HAP-1 (cell line): ENCODE measurements at regions not wholly inside any gene's neighbourhood (a gene's known extent, or its start where the extent isn't known, plus 50 kb on each side); places are given as distances from the start of the nearest gene placed in this dataset.

Experiments used
- DNase-seq, 2 experiments: peaks; one replicate each; pipeline ENCODE4 v3.0.0-alpha.2; 2016 to 2020; ENCODE audit warnings: low spot score in 2 of 2
- H3K27me3 ChIP-seq: fragments of 250-450 bp; sonication (Bioruptor Pico); 2 replicates; pipeline ENCODE4 v1.5.1; 2020; ENCODE audit warnings: low read depth, mild to moderate bottlenecking, moderate library complexity
- H3K36me3 ChIP-seq: fragments of 250-450 bp; sonication (Bioruptor Pico); replicated peaks from 2 replicates; pipeline ENCODE4 v1.5.1; 2020; ENCODE audit warnings: mild to moderate bottlenecking
- H3K4me1 ChIP-seq: fragments of 250-450 bp; sonication (Bioruptor Pico); 2 replicates; pipeline ENCODE4 v1.5.1; 2020; ENCODE audit warnings: mild to moderate bottlenecking
- H3K4me3 ChIP-seq: fragments of 250-450 bp; sonication (Bioruptor Pico); 2 replicates; pipeline ENCODE4 v1.5.1; 2020; ENCODE audit warnings: mild to moderate bottlenecking, moderate library complexity
- H3K9me3 ChIP-seq: fragments of 250-450 bp; sonication (Bioruptor Pico); 2 replicates; pipeline ENCODE4 v1.5.1; 2020; ENCODE audit warnings: mild to moderate bottlenecking, moderate library complexity
- in situ Hi-C: fragments of 300-500 bp; cut with MboI; formaldehyde crosslinking; loops from 3 replicates; pipeline ENCODE4 v1.14.3; 2020; ENCODE audit warnings: low sequenced_read_pairs, inconsistent platforms, mixed read lengths

DNA sequence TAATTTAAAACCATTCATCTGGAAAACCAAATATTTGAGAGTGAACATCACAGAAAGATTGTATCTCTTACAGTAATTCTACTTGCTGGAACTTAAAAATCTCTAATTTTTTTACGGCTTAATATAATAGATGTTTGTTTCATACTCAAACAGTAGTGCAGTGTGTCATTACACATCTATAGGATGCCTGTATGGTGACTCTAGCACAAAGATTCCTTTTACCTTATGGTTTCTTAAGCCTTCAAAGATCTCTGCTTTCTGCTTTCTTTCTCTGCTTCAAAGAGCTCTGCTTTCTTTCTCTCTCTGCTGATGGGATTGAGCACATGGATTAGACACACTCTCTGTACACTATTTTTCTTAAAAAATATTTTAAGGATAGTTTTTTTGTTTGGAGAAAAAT lies 374.0 kb upstream of the CDH9 start:
- Histone ChIP-seq H3K4me3 (no peak overlapping the region), H3K9me3 (no peaks in the 10 kb centered on the region), H3K27me3 (no peaks in the 10 kb centered on the region)

DNA sequence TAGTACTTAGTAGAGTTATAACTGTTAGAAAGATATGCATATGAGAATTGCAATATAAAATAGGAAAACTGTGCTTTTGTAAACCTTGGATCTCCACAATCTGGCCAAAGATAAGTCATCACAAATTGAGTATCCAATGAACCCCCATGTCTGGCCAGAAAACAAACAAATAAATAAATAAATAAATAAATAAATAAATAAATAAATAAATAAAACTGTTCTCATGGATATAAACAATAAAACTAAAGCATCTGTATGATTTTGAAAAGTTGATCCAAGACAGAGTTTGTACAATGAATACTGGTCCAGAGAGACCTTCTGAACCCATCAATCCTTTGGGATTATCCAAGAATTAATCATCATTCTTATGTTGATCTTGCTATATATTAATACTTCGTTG lies 367.6 kb upstream of the CDH9 start:
- Histone ChIP-seq H3K36me3 (no peaks in the 10 kb centered on the region), H3K27me3 (no peaks in the 10 kb centered on the region), H3K9me3 (no peaks in the 10 kb centered on the region), H3K4me1 (no peaks in the 10 kb centered on the region; the same call in 1 of the 2 replicates), H3K4me3 (no peak overlapping the region)
- in situ Hi-C loops, result no loop called here
- DNase-seq, result no peak

More for the DNA sequence above, 374.0 kb upstream of the CDH9 start:
- in situ Hi-C loops, result no loop called here
- H3K36me3 ChIP-seq, result no peaks in the 10 kb centered on the region
- H3K4me1 ChIP-seq, result no peaks in the 10 kb centered on the region
- DNase-seq, result no peak

DNA sequence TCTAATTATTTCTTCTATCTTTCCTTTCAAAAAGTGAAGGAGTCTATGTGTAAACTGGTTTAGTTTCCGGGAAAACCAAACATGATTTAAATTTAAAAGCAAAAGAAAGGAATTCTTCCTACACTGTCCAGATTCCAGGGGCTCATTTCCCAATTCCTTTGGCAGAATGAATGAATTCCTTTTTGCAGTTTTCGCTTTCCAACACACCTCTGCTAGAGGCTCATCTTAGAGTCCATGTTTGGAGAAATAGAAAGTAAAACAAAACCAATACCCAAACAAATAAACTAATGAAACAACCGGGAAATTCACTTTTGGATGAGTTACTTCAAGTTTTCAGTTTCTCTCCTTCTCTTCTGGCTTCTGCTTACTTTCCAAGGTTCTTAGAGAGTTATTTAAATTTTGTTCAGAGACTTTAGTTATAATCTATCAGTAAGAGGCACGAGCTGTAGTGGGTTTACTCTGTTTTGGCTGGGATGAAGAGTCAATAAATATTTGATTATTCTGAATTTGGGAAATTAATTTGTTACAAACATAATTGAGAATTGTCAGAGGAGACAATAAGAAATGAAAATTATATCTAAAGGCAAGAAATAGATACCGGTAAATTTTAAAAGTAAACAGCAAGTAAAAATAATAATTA lies 365.0 kb upstream of the CDH9 start:
- H3K4me1 ChIP-seq, result no peaks in the 10 kb centered on the region; the same call in 1 of the 2 replicates
- H3K9me3 ChIP-seq, result no peaks in the 10 kb centered on the region
- DNase-seq, result no peak
- H3K36me3 ChIP-seq, result no peaks in the 10 kb centered on the region
- H3K27me3 ChIP-seq, result no peaks in the 10 kb centered on the region
- H3K4me3 ChIP-seq, result no peak overlapping the region
- in situ Hi-C loops, result no loop called here

DNA sequence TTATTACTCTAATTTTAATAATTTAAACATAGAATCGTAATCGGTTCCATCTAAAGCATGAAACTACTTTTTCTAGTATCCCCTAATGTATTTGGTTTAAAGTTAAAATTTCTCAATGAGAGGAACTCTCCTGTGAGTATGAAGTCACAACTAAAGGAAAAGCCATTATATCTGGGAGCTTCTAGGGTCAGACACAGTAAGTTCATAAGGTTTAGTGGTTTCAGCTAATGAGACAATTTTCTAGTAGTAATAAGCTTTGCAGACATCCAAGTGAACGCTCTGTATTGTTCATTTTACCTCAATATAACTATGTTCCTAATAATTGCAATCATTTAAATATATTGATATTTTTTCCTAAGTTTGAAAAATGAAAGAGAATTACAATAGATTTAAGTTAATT lies 364.4 kb upstream of the CDH9 start:
- in situ Hi-C loops, result no loop called here
- Histone ChIP-seq H3K36me3 (no peaks in the 10 kb centered on the region), H3K27me3 (no peaks in the 10 kb centered on the region), H3K9me3 (no peaks in the 10 kb centered on the region), H3K4me1 (no peaks in the 10 kb centered on the region; the same call in 1 of the 2 replicates), H3K4me3 (no peak overlapping the region)
- DNase-seq, result no peak

DNA sequence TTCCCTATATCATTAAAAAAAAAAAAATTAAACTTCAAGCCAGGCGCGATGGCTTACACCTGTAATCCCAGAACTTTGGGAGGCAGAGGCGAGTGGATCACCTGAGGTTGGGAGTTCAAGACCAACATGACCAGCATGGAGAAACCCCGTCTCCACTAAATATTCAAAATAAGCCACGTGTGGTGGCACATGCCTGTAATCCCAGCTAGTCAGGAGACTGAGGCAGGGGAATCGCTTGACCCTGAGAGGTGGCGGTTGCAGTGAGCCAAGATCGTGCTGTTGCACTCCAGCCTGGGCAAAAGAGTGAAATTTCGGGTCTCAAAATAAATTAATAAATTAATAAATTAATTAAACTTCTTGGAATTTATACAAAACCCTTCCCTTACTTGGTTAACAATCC lies 358.6 kb upstream of the CDH9 start:
- DNase-seq, result no peak
- H3K9me3 ChIP-seq, result no peaks in the 10 kb centered on the region
- H3K4me1 ChIP-seq, result no peaks in the 10 kb centered on the region
- in situ Hi-C loops, result no loop called here
- no peaks in the 10 kb centered on the region for H3K27me3 ChIP-seq
- no peaks in the 10 kb centered on the region for H3K36me3 ChIP-seq
- no peak overlapping the region for H3K4me3 ChIP-seq

DNA sequence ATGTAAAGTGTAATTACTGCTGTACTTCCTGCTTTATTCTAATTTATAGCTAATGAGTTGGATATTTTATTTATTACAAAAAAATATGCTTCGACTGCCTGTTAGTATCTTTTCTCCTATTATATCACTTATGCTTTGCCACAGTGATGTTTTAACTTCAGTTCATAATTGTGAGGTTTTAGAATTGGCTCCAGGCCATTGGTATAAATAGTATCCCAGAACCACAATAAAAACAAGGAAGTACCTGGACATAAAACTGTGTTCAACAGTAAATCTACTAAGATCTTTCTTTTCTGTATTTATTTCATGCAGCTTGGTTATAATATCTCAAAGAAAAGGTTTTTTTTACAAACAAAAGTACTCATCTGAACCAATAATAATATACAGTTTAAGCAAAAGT lies 354.3 kb upstream of the CDH9 start:
- in situ Hi-C loops, result no loop called here
- no peaks in the 10 kb centered on the region for H3K27me3 ChIP-seq
- no peak overlapping the region for H3K4me3 ChIP-seq
- peaks cover 12% of the 10 kb centered on the region for H3K4me1 ChIP-seq
- no peak for DNase-seq
- H3K9me3 ChIP-seq, result no peaks in the 10 kb centered on the region
- H3K36me3 ChIP-seq, result no peaks in the 10 kb centered on the region

DNA sequence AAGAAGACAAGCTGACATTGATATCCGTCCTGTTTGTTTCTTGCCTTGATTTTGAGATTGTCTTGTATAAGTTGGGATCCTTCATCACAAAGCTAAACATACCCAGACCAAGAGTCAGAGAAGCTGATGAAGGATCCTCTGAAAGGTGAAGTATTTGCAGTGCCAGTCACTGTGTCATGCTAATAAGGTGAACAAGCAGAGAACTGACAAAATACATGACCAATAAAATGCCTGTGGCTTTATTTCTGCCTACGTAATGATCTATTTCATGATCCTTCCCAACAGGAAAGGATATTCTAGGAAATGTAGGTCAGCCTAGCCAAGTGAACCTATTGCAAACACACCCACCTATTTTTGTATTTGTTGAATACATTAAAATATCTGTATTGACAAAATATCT lies 351.3 kb upstream of the CDH9 start:
- no peaks in the 10 kb centered on the region for H3K9me3 ChIP-seq
- peaks cover 13% of the 10 kb centered on the region for H3K4me1 ChIP-seq
- H3K27me3 ChIP-seq, result no peaks in the 10 kb centered on the region
- no peak overlapping the region for H3K4me3 ChIP-seq
- in situ Hi-C loops, result no loop called here
- no peak for DNase-seq
- H3K36me3 ChIP-seq, result no peaks in the 10 kb centered on the region

DNA sequence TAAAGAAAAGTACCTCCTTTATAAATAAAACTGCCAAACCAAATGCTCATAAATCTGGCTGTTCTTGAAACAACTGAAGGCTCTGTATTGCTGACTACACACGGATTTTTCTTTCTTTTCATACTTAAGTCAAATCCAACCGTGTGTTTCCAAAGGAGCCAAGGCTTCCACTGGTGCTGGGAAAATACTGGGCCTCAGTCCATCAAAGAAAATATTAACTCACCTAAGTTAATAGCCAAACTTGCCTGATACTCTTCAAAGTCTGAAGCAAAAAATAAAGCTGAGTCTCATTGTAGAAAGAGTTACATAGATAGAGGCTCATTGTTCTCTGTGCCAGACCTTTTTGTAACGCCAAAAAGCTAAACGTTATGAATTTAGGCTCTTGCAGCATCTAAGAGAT lies 350.4 kb upstream of the CDH9 start:
- H3K4me1 ChIP-seq, result peaks cover 13% of the 10 kb centered on the region
- no peak overlapping the region for H3K4me3 ChIP-seq
- H3K27me3 ChIP-seq, result no peaks in the 10 kb centered on the region
- in situ Hi-C loops, result no loop called here
- H3K36me3 ChIP-seq, result no peaks in the 10 kb centered on the region
- no peak for DNase-seq
- no peaks in the 10 kb centered on the region for H3K9me3 ChIP-seq

DNA sequence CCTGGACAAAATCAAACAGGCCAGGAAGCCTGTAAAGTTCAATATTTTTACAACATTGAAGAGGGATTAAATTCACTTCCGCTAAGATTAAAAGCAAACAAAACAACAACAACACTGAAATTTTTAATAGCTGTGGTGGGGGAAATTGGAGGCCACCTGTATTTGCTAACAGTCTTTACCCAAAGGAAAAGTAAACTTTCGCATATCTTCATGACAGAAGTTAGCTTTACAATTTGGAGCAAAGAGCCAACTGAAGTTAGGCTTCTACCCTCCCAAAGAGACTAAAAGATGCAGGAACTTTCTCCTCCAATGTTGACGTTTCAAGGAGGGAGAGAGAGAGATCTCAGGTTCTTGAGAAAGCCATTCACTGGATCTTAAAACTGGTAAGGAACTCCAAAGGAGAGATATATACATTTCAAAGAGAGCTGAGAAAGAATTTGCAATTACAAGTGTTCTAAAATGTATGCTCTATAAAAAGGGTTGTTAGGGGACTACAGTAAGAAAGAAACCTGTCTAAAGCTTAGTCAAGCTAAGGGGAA lies 349.2 kb upstream of the CDH9 start:
- Histone ChIP-seq H3K4me1 (peaks cover 13% of the 10 kb centered on the region), H3K9me3 (no peaks in the 10 kb centered on the region), H3K36me3 (no peaks in the 10 kb centered on the region), H3K27me3 (no peaks in the 10 kb centered on the region), H3K4me3 (no peak overlapping the region)
- DNase-seq, result no peak
- in situ Hi-C loops, result no loop called here

DNA sequence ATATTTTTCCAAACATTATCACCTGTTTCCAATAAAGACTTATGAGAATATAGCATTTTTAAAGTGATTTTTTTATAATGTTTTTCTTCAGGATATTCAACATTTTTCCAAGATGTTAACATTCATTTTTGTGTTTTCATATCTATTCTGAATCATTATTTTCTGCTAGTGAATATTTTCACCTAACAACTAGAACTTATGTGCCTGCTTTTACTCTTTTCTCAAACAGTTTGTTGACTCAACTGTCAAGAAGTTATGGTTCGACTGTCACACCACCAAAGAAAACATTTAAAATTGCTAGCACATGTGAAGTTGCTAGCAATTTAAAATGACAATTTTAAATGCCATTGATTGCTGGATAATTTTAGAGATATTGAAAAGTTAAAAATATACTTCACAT lies 343.3 kb upstream of the CDH9 start:
- in situ Hi-C loops, result no loop called here
- Histone ChIP-seq H3K4me1 (no peaks in the 10 kb centered on the region), H3K9me3 (no peaks in the 10 kb centered on the region), H3K4me3 (no peak overlapping the region), H3K27me3 (no peaks in the 10 kb centered on the region), H3K36me3 (no peaks in the 10 kb centered on the region)
- no peak for DNase-seq

DNA sequence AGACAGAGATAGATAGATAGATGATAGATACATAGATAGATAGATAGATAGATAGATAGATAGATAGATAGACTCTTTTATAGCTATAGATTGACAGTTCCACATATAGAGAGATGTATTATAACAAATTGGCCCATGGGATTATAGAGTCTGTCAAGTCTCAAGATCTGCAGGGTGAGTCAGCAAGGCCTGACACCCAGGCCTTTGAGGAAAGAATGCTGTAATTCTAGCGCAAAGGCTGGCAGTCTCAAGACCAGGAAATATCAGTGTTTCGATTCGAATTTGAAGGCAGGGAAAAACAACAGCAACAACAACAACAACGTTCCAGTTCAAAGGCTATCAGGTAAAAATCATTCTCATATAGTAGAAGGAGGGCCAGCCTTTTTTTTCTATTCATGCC lies 339.2 kb upstream of the CDH9 start:
- no peak for DNase-seq
- in situ Hi-C loops, result no loop called here
- Histone ChIP-seq H3K9me3 (no peaks in the 10 kb centered on the region), H3K4me1 (peaks cover 5% of the 10 kb centered on the region), H3K4me3 (no peak overlapping the region), H3K27me3 (no peaks in the 10 kb centered on the region), H3K36me3 (no peaks in the 10 kb centered on the region)

DNA sequence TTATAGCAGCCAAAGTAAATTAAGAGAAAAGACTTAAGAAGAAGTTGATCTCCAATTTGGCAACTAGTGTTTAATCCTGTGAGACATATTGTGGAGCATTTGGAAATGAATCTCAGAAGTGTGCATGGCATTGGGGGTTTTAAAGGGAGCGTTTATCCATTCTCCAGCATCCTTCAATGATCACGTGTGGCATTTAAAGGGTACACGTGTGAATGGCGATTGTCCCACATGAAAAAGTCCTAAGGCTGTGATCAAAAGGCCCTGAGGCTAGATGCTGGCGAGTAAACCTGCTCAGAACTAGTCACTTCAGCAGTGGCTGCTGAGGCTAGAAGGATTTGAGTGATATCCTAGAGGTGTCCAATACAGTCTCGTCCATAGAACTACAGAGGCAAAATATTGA lies 315.6 kb upstream of the CDH9 start:
- H3K27me3 ChIP-seq, result no peaks in the 10 kb centered on the region
- no peak overlapping the region for H3K4me3 ChIP-seq
- in situ Hi-C loops, result no loop called here
- no peaks in the 10 kb centered on the region for H3K36me3 ChIP-seq
- no peaks in the 10 kb centered on the region for H3K9me3 ChIP-seq
- DNase-seq, result no peak
- no peaks in the 10 kb centered on the region for H3K4me1 ChIP-seq

DNA sequence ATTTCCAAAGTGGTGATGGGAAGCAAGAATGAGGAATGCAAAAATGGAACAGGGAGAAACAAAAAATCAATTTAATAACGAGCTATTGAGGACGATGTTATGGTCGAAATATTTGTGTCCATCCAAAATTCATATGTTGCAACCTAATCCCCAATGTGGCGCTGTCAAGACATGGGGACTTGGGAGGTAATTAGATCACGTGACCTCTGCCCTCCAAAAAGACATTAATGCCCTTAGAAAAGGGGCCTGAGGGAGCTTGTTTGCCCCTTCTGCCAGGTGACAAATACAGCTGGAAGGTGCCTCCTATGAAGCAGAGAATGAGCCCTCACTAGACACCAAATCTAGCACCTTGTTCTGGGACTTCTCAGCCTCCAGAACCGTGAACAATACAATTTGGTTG lies 315.2 kb upstream of the CDH9 start:
- no peak for DNase-seq
- Histone ChIP-seq H3K9me3 (no peaks in the 10 kb centered on the region), H3K4me1 (no peaks in the 10 kb centered on the region), H3K36me3 (no peaks in the 10 kb centered on the region), H3K4me3 (no peak overlapping the region), H3K27me3 (no peaks in the 10 kb centered on the region)
- in situ Hi-C loops, result no loop called here

DNA sequence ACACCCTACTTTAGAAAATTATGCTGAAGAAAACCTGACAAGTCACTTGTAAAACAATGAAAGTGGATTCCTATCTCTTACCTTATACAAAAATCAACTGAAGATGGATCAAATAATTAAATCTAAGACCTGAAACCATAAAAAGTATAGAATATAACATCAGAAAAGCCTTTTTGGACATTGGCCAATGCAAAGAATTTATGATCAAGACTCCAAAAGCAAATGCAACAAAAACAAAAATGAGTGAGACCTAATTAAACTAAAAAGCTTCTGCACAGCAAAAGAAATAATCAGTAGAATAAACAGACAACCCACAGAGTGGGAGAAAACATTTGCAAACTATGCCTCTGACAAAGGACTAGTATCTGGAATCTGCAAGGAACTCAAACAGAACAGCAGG lies 303.0 kb upstream of the CDH9 start:
- no peaks in the 10 kb centered on the region for H3K36me3 ChIP-seq
- no peak for DNase-seq
- no peaks in the 10 kb centered on the region for H3K27me3 ChIP-seq
- in situ Hi-C loops, result no loop called here
- no peaks in the 10 kb centered on the region for H3K9me3 ChIP-seq
- H3K4me1 ChIP-seq, result peaks cover 5% of the 10 kb centered on the region; the same call in 1 of the 2 replicates
- no peak overlapping the region for H3K4me3 ChIP-seq

DNA sequence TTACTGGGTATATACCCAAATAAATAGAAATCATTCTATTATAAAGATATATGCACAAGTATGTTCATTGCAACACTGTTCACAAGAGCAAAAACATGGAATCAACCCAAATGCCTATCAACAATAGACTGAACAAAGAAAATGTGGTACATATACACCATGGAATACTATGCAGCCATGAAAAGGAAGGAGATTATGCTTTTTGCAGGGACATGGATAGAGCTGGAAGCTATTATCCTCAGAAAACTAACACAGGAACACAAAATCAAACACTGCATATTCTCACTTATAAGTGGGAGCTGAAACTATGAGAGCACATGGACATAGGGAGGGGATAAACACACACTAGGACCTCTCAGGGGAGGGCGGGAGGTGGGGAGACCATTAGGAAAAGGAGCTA lies 298.4 kb upstream of the CDH9 start:
- H3K4me3 ChIP-seq, result no peak overlapping the region
- DNase-seq, result no peak
- H3K4me1 ChIP-seq, result peaks cover 5% of the 10 kb centered on the region; the same call in 1 of the 2 replicates
- in situ Hi-C loops, result no loop called here
- no peaks in the 10 kb centered on the region for H3K9me3 ChIP-seq
- H3K27me3 ChIP-seq, result no peaks in the 10 kb centered on the region
- no peaks in the 10 kb centered on the region for H3K36me3 ChIP-seq
